Keratinocyte (primary cell): ENCODE measurements at regions not wholly inside any gene's neighbourhood (a gene's known extent, or its start where the extent isn't known, plus 50 kb on each side); places are given as distances from the start of the nearest gene placed in this dataset.

Source experiments
- CTCF ChIP-seq, 3 experiments: IDR thresholded peaks in 1 of 3; conservative IDR thresholded peaks in 1 of 3; optimal IDR thresholded peaks in 1 of 3; 2 replicates in 2 of 3; 3 replicates in 1 of 3; pipeline versions ENCODE3 to v1.5.1; 2011; ENCODE audit warnings: low read length in 3 of 3, mild to moderate bottlenecking in 3 of 3, moderate library complexity in 2 of 3, control low read depth in 1 of 3, inconsistent platforms in 1 of 3; ENCODE audit not compliant: insufficient read depth in 2 of 3; ENCODE audit errors: extremely low read depth in 1 of 3
- EZH2 ChIP-seq: IDR thresholded peaks from one replicate; pipeline ENCODE4 v1.6.1; 2012; ENCODE audit warnings: inconsistent platforms, mild to moderate bottlenecking, low read length, moderate library complexity

- TF ChIP-seq CTCF (optimal IDR thresholded peaks at IDR 0.05 in 1 of 3, IDR thresholded peaks at IDR 0.05 in 1 of 3, conservative IDR thresholded peaks at IDR 0.05 in 1 of 3; ENCODE audit: extremely low read depth in 1 of 3, insufficient read depth in 2 of 3, low read length in 3 of 3) (no peak), EZH2 (no peak)
These were observed 137.0 kb downstream of the MAGEB5 start for GRCh38 chrX:26352891-26353430.
